Activated naive CD8-positive, alpha-beta T cell treated with anti-CD3 and anti-CD28 coated beads, Interleukin-2, amount 10 ng/mL, durations not matched to agents 7 days and 5 days (primary cell): ENCODE measurements at regions not wholly inside any gene's neighbourhood (a gene's known extent, or its start where the extent isn't known, plus 50 kb on each side); places are given as distances from the start of the nearest gene placed in this dataset.

ENCODE experiments used
- ATAC-seq: fragments of 150-1000 bp; cut with Tn5 transposase; one replicate; pipeline ENCODE4 v1.10.0; 2021; ENCODE audit warnings: low read depth, moderate library complexity
- POLR2A ChIA-PET: fragments of 350-600 bp; sonication (Branson Sonifier 250); formaldehyde crosslinking; loops from one replicate; lab custom pipeline; 2021; ENCODE audit warnings: antibody characterized with exemption; lab: Charles Lee
- DNase-seq: peaks from one replicate; pipeline ENCODE4 v3.0.0; 2021
- H3K27ac Mint-ChIP-seq: one replicate; pipeline ENCODE4 v1.8.0; 2022; ENCODE audit warnings: mild to moderate bottlenecking, mixed read lengths
- H3K27me3 Mint-ChIP-seq: one replicate; pipeline ENCODE4 v1.8.0; 2022; ENCODE audit warnings: mild to moderate bottlenecking, moderate library complexity, mixed read lengths
- H3K36me3 Mint-ChIP-seq: one replicate; pipeline ENCODE4 v1.8.0; 2021; ENCODE audit warnings: mild to moderate bottlenecking, mixed read lengths
- H3K4me1 Mint-ChIP-seq: one replicate; pipeline ENCODE4 v1.8.0; 2021; ENCODE audit warnings: mixed read lengths
- H3K4me3 Mint-ChIP-seq: one replicate; pipeline ENCODE4 v1.8.0; 2022; ENCODE audit warnings: mild to moderate bottlenecking, moderate library complexity, mixed read lengths
- H3K9me3 Mint-ChIP-seq: one replicate; pipeline ENCODE4 v1.8.0; 2021; ENCODE audit warnings: mixed read lengths

- ATAC-seq (no peak), DNase-seq (no peak)
- POLR2A ChIA-PET = no interaction called here
- Mint-ChIP-seq H3K27ac (no peak overlapping the region), H3K36me3 (no peaks in the 10 kb centered on the region), H3K4me3 (no peak overlapping the region), H3K27me3 (no peaks in the 10 kb centered on the region), H3K9me3 (no peaks in the 10 kb centered on the region), H3K4me1 (no peaks in the 10 kb centered on the region)
These were observed 87.9 kb downstream of the IL12A start for GRCh38 chr3:160076519-160076918.

GRCh38 chr3:160078533-160078932 lies 89.9 kb downstream of the IL12A start:
- no peaks in the 10 kb centered on the region for H3K36me3 Mint-ChIP-seq
- no peak overlapping the region for H3K27ac Mint-ChIP-seq
- no peak overlapping the region for H3K4me3 Mint-ChIP-seq
- ATAC-seq (no peak), DNase-seq (no peak)
- H3K27me3 Mint-ChIP-seq = no peaks in the 10 kb centered on the region
- no peaks in the 10 kb centered on the region for H3K4me1 Mint-ChIP-seq
- H3K9me3 Mint-ChIP-seq = peaks cover 4% of the 10 kb centered on the region
- POLR2A ChIA-PET = no interaction called here

GRCh38 chr3:160081958-160082533 lies 93.4 kb downstream of the IL12A start:
- Mint-ChIP-seq H3K9me3 (peaks cover 10% of the 10 kb centered on the region), H3K27me3 (no peaks in the 10 kb centered on the region)

GRCh38 chr3:160084998-160085397 lies 96.4 kb downstream of the IL12A start:
- no peaks in the 10 kb centered on the region for H3K4me1 Mint-ChIP-seq
- no peak for ATAC-seq
- H3K9me3 Mint-ChIP-seq = peaks cover 17% of the 10 kb centered on the region
- H3K36me3 Mint-ChIP-seq = no peaks in the 10 kb centered on the region
- no peaks in the 10 kb centered on the region for H3K27me3 Mint-ChIP-seq
- no peak for DNase-seq
- POLR2A ChIA-PET = no interaction called here
- no peak overlapping the region for H3K4me3 Mint-ChIP-seq
- no peak overlapping the region for H3K27ac Mint-ChIP-seq

More at GRCh38 chr3:160081958-160082533, 93.4 kb downstream of the IL12A start:
- Mint-ChIP-seq H3K36me3 (no peaks in the 10 kb centered on the region), H3K4me3 (no peak overlapping the region), H3K27ac (no peak overlapping the region), H3K4me1 (no peaks in the 10 kb centered on the region)
- ATAC-seq = no peak
- no peak for DNase-seq
- POLR2A ChIA-PET = no interaction called here

GRCh38 chr3:160088492-160089137 lies 100.0 kb downstream of the IL12A start:
- ATAC-seq = no peak
- H3K36me3 Mint-ChIP-seq = no peaks in the 10 kb centered on the region
- POLR2A ChIA-PET = no interaction called here
- H3K27me3 Mint-ChIP-seq = no peaks in the 10 kb centered on the region
- DNase-seq = no peak
- H3K27ac Mint-ChIP-seq = no peak overlapping the region
- H3K4me3 Mint-ChIP-seq = no peak overlapping the region
- peaks cover 12% of the 10 kb centered on the region for H3K9me3 Mint-ChIP-seq
- no peaks in the 10 kb centered on the region for H3K4me1 Mint-ChIP-seq

- H3K9me3 Mint-ChIP-seq = peaks cover 7% of the 10 kb centered on the region
- H3K27ac Mint-ChIP-seq = no peak overlapping the region
- no peaks in the 10 kb centered on the region for H3K27me3 Mint-ChIP-seq
- DNase-seq = no peak
- POLR2A ChIA-PET = no interaction called here
- H3K4me1 Mint-ChIP-seq = no peaks in the 10 kb centered on the region
- H3K36me3 Mint-ChIP-seq = no peaks in the 10 kb centered on the region
- no peak overlapping the region for H3K4me3 Mint-ChIP-seq
- no peak for ATAC-seq
These were observed 102.0 kb downstream of the IL12A start for GRCh38 chr3:160090653-160091052.

- Mint-ChIP-seq H3K36me3 (no peaks in the 10 kb centered on the region), H3K27ac (no peak overlapping the region), H3K27me3 (no peaks in the 10 kb centered on the region), H3K9me3 (peaks cover 7% of the 10 kb centered on the region), H3K4me3 (no peak overlapping the region), H3K4me1 (no peaks in the 10 kb centered on the region)
- POLR2A ChIA-PET = no interaction called here
- DNase-seq (no peak), ATAC-seq (no peak)
These were observed 102.8 kb downstream of the IL12A start for GRCh38 chr3:160091441-160091840.

- ATAC-seq (no peak), DNase-seq (no peak)
- Mint-ChIP-seq H3K9me3 (peaks cover 7% of the 10 kb centered on the region), H3K27me3 (no peaks in the 10 kb centered on the region), H3K4me1 (no peaks in the 10 kb centered on the region), H3K36me3 (no peaks in the 10 kb centered on the region), H3K4me3 (no peak overlapping the region), H3K27ac (no peak overlapping the region)
- POLR2A ChIA-PET = no interaction called here
These were observed 104.1 kb downstream of the IL12A start for GRCh38 chr3:160092760-160093159.

GRCh38 chr3:160094562-160094961 lies 105.9 kb downstream of the IL12A start:
- Mint-ChIP-seq H3K27me3 (no peaks in the 10 kb centered on the region), H3K36me3 (no peaks in the 10 kb centered on the region), H3K27ac (no peak overlapping the region), H3K4me1 (no peaks in the 10 kb centered on the region), H3K9me3 (no peaks in the 10 kb centered on the region), H3K4me3 (no peak overlapping the region)
- POLR2A ChIA-PET = no interaction called here
- DNase-seq (no peak), ATAC-seq (no peak)

- DNase-seq (no peak), ATAC-seq (no peak)
- Mint-ChIP-seq H3K36me3 (no peaks in the 10 kb centered on the region), H3K27ac (no peak overlapping the region), H3K9me3 (no peaks in the 10 kb centered on the region), H3K4me3 (no peak overlapping the region), H3K27me3 (peaks cover 4% of the 10 kb centered on the region), H3K4me1 (no peaks in the 10 kb centered on the region)
- POLR2A ChIA-PET = no interaction called here
These were observed 108.8 kb downstream of the IL12A start for GRCh38 chr3:160097478-160097877.

GRCh38 chr3:160098261-160098908 lies 109.8 kb downstream of the IL12A start:
- no peak overlapping the region for H3K27ac Mint-ChIP-seq
- DNase-seq = no peak
- H3K9me3 Mint-ChIP-seq = no peaks in the 10 kb centered on the region
- ATAC-seq = no peak
- no peaks in the 10 kb centered on the region for H3K4me1 Mint-ChIP-seq
- no peak overlapping the region for H3K4me3 Mint-ChIP-seq
- H3K27me3 Mint-ChIP-seq = peaks cover 4% of the 10 kb centered on the region
- POLR2A ChIA-PET = no interaction called here
- H3K36me3 Mint-ChIP-seq = no peaks in the 10 kb centered on the region

GRCh38 chr3:160098926-160099626 lies 110.4 kb downstream of the IL12A start:
- Mint-ChIP-seq H3K36me3 (no peaks in the 10 kb centered on the region), H3K27ac (no peak overlapping the region), H3K4me1 (no peaks in the 10 kb centered on the region), H3K9me3 (no peaks in the 10 kb centered on the region), H3K4me3 (no peak overlapping the region), H3K27me3 (peaks cover 4% of the 10 kb centered on the region)
- no peak for DNase-seq
- POLR2A ChIA-PET = no interaction called here
- no peak for ATAC-seq

- no peak for DNase-seq
- Mint-ChIP-seq H3K4me1 (no peaks in the 10 kb centered on the region), H3K36me3 (no peaks in the 10 kb centered on the region), H3K27me3 (peaks cover 4% of the 10 kb centered on the region), H3K9me3 (no peaks in the 10 kb centered on the region), H3K27ac (no peak overlapping the region), H3K4me3 (no peak overlapping the region)
- no peak for ATAC-seq
- POLR2A ChIA-PET = no interaction called here
These were observed 111.2 kb downstream of the IL12A start for GRCh38 chr3:160099834-160100233.

- peaks cover 4% of the 10 kb centered on the region for H3K27me3 Mint-ChIP-seq
- H3K9me3 Mint-ChIP-seq = no peaks in the 10 kb centered on the region
- no peaks in the 10 kb centered on the region for H3K4me1 Mint-ChIP-seq
- H3K4me3 Mint-ChIP-seq = no peak overlapping the region
- no peak overlapping the region for H3K27ac Mint-ChIP-seq
- H3K36me3 Mint-ChIP-seq = no peaks in the 10 kb centered on the region
- ATAC-seq (no peak), DNase-seq (no peak)
- POLR2A ChIA-PET = no interaction called here
These were observed 112.0 kb downstream of the IL12A start for GRCh38 chr3:160100610-160101009.
